ENCODE measurements at regions not wholly inside any gene's neighbourhood (a gene's known extent, or its start where the extent isn't known, plus 50 kb on each side); places are given as distances from the start of the nearest gene placed in this dataset.
A peak's percentile ranks its signal among the peaks of the same experiment; 100 is the strongest.

- DNase-seq (ENCODE audit: low read depth): no peak
Measured at GRCh38 chr5:39606591-39606990, 181.8 kb upstream of the DAB2 start.

GRCh38 chr5:39605588-39606575 is 181.1 kb upstream of the DAB2 start:
- DNase-seq (ENCODE audit: low read depth): no peak

GRCh38 chr5:39605145-39605544 is 180.4 kb upstream of the DAB2 start:
- no peak for DNase-seq (ENCODE audit: low read depth)

- DNase-seq (ENCODE audit: low read depth): no peak
Measured at GRCh38 chr5:39604491-39604890, 179.7 kb upstream of the DAB2 start.

GRCh38 chr5:39599721-39600431 is 175.1 kb upstream of the DAB2 start:
- peak; percentile 66 for DNase-seq (ENCODE audit: low read depth)

GRCh38 chr5:39598661-39599248 is 174.0 kb upstream of the DAB2 start:
- DNase-seq (ENCODE audit: low read depth): no peak

- DNase-seq (ENCODE audit: low read depth): no peak
Measured at GRCh38 chr5:39588179-39588578, 163.4 kb upstream of the DAB2 start.

- no peak for DNase-seq (ENCODE audit: low read depth)
Measured at GRCh38 chr5:39587675-39588074, 162.9 kb upstream of the DAB2 start.

GRCh38 chr5:39586185-39586584 is 161.4 kb upstream of the DAB2 start:
- DNase-seq (ENCODE audit: low read depth): no peak

- DNase-seq (ENCODE audit: low read depth): peak; percentile 67
Measured at GRCh38 chr5:39584927-39585326, 160.1 kb upstream of the DAB2 start.

- peak; percentile 55 for DNase-seq (ENCODE audit: low read depth)
Measured at GRCh38 chr5:39580702-39581453, 156.1 kb upstream of the DAB2 start.

- no peak for DNase-seq (ENCODE audit: low read depth)
Measured at GRCh38 chr5:39579750-39580149, 155.0 kb upstream of the DAB2 start.

GRCh38 chr5:39578887-39579497 is 154.2 kb upstream of the DAB2 start:
- DNase-seq (ENCODE audit: low read depth): peak; percentile 28

GRCh38 chr5:39577529-39577928 is 152.7 kb upstream of the DAB2 start:
- no peak for DNase-seq (ENCODE audit: low read depth)

- peak; percentile 37 for DNase-seq (ENCODE audit: low read depth)
Measured at GRCh38 chr5:39570403-39571027, 145.7 kb upstream of the DAB2 start.

- no peak for DNase-seq (ENCODE audit: low read depth)
Measured at GRCh38 chr5:39569857-39570256, 145.1 kb upstream of the DAB2 start.

GRCh38 chr5:39566891-39567290 is 142.1 kb upstream of the DAB2 start:
- DNase-seq (ENCODE audit: low read depth): no peak

GRCh38 chr5:39566029-39566428 is 141.2 kb upstream of the DAB2 start:
- DNase-seq (ENCODE audit: low read depth): no peak

GRCh38 chr5:39561421-39561820 is 136.6 kb upstream of the DAB2 start:
- no peak for DNase-seq (ENCODE audit: low read depth)

- no peak for DNase-seq (ENCODE audit: low read depth)
Measured at GRCh38 chr5:39560726-39561125, 135.9 kb upstream of the DAB2 start.

GRCh38 chr5:39559923-39560322 is 135.1 kb upstream of the DAB2 start:
- DNase-seq (ENCODE audit: low read depth): no peak

Data from HS-5 (cell line).